CD4-positive, alpha-beta T cell (primary cell): ENCODE measurements at regions not wholly inside any gene's neighbourhood (a gene's known extent, or its start where the extent isn't known, plus 50 kb on each side); places are given as distances from the start of the nearest gene placed in this dataset.

Experiments used
- ATAC-seq: fragments of 200-7000 bp; cut with Tn5 transposase; one replicate; pipeline ENCODE4 v1.10.0; 2022; ENCODE audit warnings: mild to moderate bottlenecking; ENCODE audit not compliant: poor library complexity
- CTCF ChIA-PET: fragments of 350-600 bp; sonication (Branson Sonifier 250); formaldehyde crosslinking; loops from one replicate; lab custom pipeline; 2021; ENCODE audit warnings: antibody characterized with exemption, inconsistent platforms; lab: Charles Lee
- POLR2A ChIA-PET: fragments of 350-600 bp; sonication (Branson Sonifier 250); formaldehyde crosslinking; loops from one replicate; lab custom pipeline; 2021; ENCODE audit warnings: antibody characterized with exemption, inconsistent platforms; lab: Charles Lee
- DNase-seq, 14 experiments: peaks; one replicate each; pipeline ENCODE4 v3.0.0-alpha.2; 2013 to 2020; ENCODE audit warnings: mixed read lengths in 2 of 14
- H3K27ac ChIP-seq, 2 donors: one replicate each; pipeline versions ENCODE4 v1.5.1 to v1.7.0; 2013; ENCODE audit warnings: low read length in 2 of 2, low read depth in 1 of 2, mild to moderate bottlenecking in 1 of 2
- H3K27me3 ChIP-seq, 2 experiments: 1 replicate in 1 of 2; 2 replicates in 1 of 2; pipeline versions ENCODE4 v1.6.1 to v1.7.0; 2013; ENCODE audit warnings: low read length in 2 of 2, control low read depth in 1 of 2, mild to moderate bottlenecking in 1 of 2, moderate library complexity in 1 of 2; ENCODE audit not compliant: insufficient read depth in 2 of 2, control insufficient read depth in 1 of 2
- H3K36me3 ChIP-seq: one replicate; pipeline ENCODE4 v1.6.1; 2013; ENCODE audit warnings: low read length, control low read depth; ENCODE audit not compliant: insufficient read depth
- H3K4me1 ChIP-seq: one replicate; pipeline ENCODE4 v1.6.1; 2013; ENCODE audit warnings: low read length, control low read depth; ENCODE audit not compliant: insufficient read depth
- H3K4me3 ChIP-seq: one replicate; pipeline ENCODE4 v1.5.1; 2013; ENCODE audit warnings: mild to moderate bottlenecking, low read length, moderate library complexity
- H3K9me3 ChIP-seq, 2 experiments: 1 replicate in 1 of 2; 2 replicates in 1 of 2; pipeline versions ENCODE4 v1.6.1 to v1.7.0; 2013; ENCODE audit warnings: low read length in 2 of 2, mild to moderate bottlenecking in 2 of 2, control low read depth in 1 of 2, moderate library complexity in 1 of 2; ENCODE audit not compliant: control insufficient read depth in 1 of 2, insufficient read depth in 1 of 2
- H3K27ac Mint-ChIP-seq: one replicate; pipeline ENCODE4 v1.8.0; 2020; ENCODE audit warnings: mixed read lengths
- H3K27me3 Mint-ChIP-seq: one replicate; pipeline ENCODE4 v1.8.0; 2021; ENCODE audit warnings: mixed read lengths
- H3K36me3 Mint-ChIP-seq: one replicate; pipeline ENCODE4 v1.8.0; 2021; ENCODE audit warnings: low read depth, mixed read lengths
- H3K4me1 Mint-ChIP-seq: one replicate; pipeline ENCODE4 v1.8.0; 2021; ENCODE audit warnings: low read depth, mixed read lengths
- H3K4me3 Mint-ChIP-seq: one replicate; pipeline ENCODE4 v1.8.0; 2020; ENCODE audit warnings: mild to moderate bottlenecking, mixed read lengths
- H3K9me3 Mint-ChIP-seq: one replicate; pipeline ENCODE4 v1.8.0; 2020; ENCODE audit warnings: mixed read lengths
- intact Hi-C, 2 experiments: fragments of 100-400 bp; cut with DNase I in 1 of 2; cut with micrococcal nuclease in 1 of 2; formaldehyde crosslinking; loops; one replicate each; pipeline versions ENCODE4 v1.15.1 to v1.9.0; 2023 to 2025; cut with DNase I, micrococcal nuclease
- TF ChIP-seq, protein P1 (sequence below): fragments of 200-600 bp; IDR thresholded peaks from one replicate; pipeline ENCODE4 v1.8.0; 2022; ENCODE audit warnings: antibody characterized with exemption, mild to moderate bottlenecking

DNA sequence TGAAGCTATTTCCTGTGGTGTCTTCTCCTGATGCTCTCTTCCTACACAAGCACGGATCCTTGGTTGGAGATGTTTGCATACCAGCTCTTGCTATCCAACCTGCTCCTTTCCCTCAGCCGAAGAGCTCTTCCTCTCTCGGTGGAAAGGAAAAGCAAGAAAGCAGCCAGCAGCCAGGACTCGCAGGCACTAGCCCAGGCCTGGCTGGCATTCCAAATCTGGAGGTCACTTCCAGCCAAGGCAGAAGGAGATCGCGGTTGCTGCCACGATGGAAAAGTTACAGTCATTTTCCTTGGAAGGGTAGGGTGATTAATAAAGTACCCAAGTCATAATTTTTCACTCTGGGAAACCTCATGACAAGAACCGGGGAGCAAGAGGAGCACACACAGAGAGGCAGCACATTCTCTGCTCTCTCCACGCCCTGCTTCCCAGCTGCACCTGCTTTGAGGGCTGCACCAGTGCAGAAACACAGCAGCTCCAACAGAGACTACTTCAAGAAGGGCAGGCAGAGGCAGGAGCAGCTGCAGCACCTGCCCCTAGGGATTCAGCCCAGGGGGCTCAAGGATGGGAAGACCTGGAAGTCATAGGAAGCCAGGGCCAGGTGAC, 399.3 kb downstream of the CADM1 start:
- Histone ChIP-seq H3K4me3 (no peak overlapping the region), H3K27me3 (no peaks in the 10 kb centered on the region), H3K4me1 (no peaks in the 10 kb centered on the region), H3K36me3 (no peaks in the 10 kb centered on the region), H3K9me3 (no peaks in the 10 kb centered on the region), H3K27ac (no peak overlapping the region)
- no peak for ATAC-seq
- no peak overlapping the region for H3K27ac Mint-ChIP-seq
- TF ChIP-seq, protein P1, sequence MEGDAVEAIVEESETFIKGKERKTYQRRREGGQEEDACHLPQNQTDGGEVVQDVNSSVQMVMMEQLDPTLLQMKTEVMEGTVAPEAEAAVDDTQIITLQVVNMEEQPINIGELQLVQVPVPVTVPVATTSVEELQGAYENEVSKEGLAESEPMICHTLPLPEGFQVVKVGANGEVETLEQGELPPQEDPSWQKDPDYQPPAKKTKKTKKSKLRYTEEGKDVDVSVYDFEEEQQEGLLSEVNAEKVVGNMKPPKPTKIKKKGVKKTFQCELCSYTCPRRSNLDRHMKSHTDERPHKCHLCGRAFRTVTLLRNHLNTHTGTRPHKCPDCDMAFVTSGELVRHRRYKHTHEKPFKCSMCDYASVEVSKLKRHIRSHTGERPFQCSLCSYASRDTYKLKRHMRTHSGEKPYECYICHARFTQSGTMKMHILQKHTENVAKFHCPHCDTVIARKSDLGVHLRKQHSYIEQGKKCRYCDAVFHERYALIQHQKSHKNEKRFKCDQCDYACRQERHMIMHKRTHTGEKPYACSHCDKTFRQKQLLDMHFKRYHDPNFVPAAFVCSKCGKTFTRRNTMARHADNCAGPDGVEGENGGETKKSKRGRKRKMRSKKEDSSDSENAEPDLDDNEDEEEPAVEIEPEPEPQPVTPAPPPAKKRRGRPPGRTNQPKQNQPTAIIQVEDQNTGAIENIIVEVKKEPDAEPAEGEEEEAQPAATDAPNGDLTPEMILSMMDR, result no peak
- intact Hi-C loops, result no loop called here
- no peaks in the 10 kb centered on the region for H3K36me3 Mint-ChIP-seq
- POLR2A ChIA-PET, result no interaction called here
- DNase-seq, result no peak
- CTCF ChIA-PET, result no interaction called here
- H3K9me3 Mint-ChIP-seq, result no peaks in the 10 kb centered on the region
- H3K4me3 Mint-ChIP-seq, result no peak overlapping the region
- H3K27me3 Mint-ChIP-seq, result no peaks in the 10 kb centered on the region
- no peaks in the 10 kb centered on the region for H3K4me1 Mint-ChIP-seq

- Histone ChIP-seq H3K27ac (no peak overlapping the region), H3K36me3 (no peaks in the 10 kb centered on the region), H3K4me1 (no peaks in the 10 kb centered on the region), H3K27me3 (no peaks in the 10 kb centered on the region), H3K4me3 (no peak overlapping the region), H3K9me3 (peaks cover 0 to 3% of the 10 kb centered on the region in 2 experiments)
- Mint-ChIP-seq H3K36me3 (no peaks in the 10 kb centered on the region), H3K9me3 (no peaks in the 10 kb centered on the region), H3K4me3 (no peak overlapping the region), H3K27me3 (no peaks in the 10 kb centered on the region), H3K4me1 (no peaks in the 10 kb centered on the region), H3K27ac (no peak overlapping the region)
- intact Hi-C loops, result no loop called here
- TF ChIP-seq, protein P1, result no peak
- DNase-seq, result no peak
- no peak for ATAC-seq
- ChIA-PET CTCF (no interaction called here), POLR2A (no interaction called here)
Observed at GRCh38 chr11:115111066-115111465, 393.1 kb downstream of the CADM1 start.

GRCh38 chr11:115112754-115113153, 391.5 kb downstream of the CADM1 start:
- no peaks in the 10 kb centered on the region for H3K27me3 Mint-ChIP-seq
- no peak overlapping the region for H3K4me3 Mint-ChIP-seq
- H3K9me3 ChIP-seq, result peaks cover 0 to 3% of the 10 kb centered on the region in 2 experiments
- H3K27ac Mint-ChIP-seq, result no peak overlapping the region
- CTCF ChIA-PET, result no interaction called here
- H3K4me1 ChIP-seq, result no peaks in the 10 kb centered on the region
- H3K9me3 Mint-ChIP-seq, result no peaks in the 10 kb centered on the region
- H3K4me3 ChIP-seq, result no peak overlapping the region
- no peak for ATAC-seq
- intact Hi-C loops, result no loop called here
- H3K27me3 ChIP-seq, result no peaks in the 10 kb centered on the region
- no peaks in the 10 kb centered on the region for H3K4me1 Mint-ChIP-seq
- POLR2A ChIA-PET, result no interaction called here
- no peak overlapping the region for H3K27ac ChIP-seq
- no peaks in the 10 kb centered on the region for H3K36me3 Mint-ChIP-seq
- no peaks in the 10 kb centered on the region for H3K36me3 ChIP-seq
- TF ChIP-seq, protein P1, result no peak
- no peak for DNase-seq
